ENCODE measurements at regions not wholly inside any gene's neighbourhood (a gene's known extent, or its start where the extent isn't known, plus 50 kb on each side); places are given as distances from the start of the nearest gene placed in this dataset.

GRCh38 chr1:221291113-221291512 lies 411.9 kb downstream of the HLX start:
- Histone ChIP-seq H3K27ac (ENCODE audit: low read length) (no peak overlapping the region), H3K9me3 (ENCODE audit: control insufficient read depth, insufficient read depth, low read length) (no peaks in the 10 kb centered on the region), H3K4me3 (ENCODE audit: low read length) (no peak overlapping the region), H3K27me3 (ENCODE audit: control insufficient read depth, insufficient read depth, low read length) (no peaks in the 10 kb centered on the region), H3K4me1 (ENCODE audit: control insufficient read depth, insufficient read depth, low read length) (no peaks in the 10 kb centered on the region; the same call in 1 of the 2 replicates), H3K36me3 (ENCODE audit: control insufficient read depth, insufficient read depth, low read length) (no peaks in the 10 kb centered on the region)
- no CpG with 5 or more reads among the region's 5 CpGs for WGBS (ENCODE audit: insufficient coverage, insufficient read length)
- no peak for DNase-seq (ENCODE audit: low read depth, low spot score)

GRCh38 chr1:221292652-221293051 lies 413.4 kb downstream of the HLX start:
- Histone ChIP-seq H3K27ac (ENCODE audit: low read length) (no peak overlapping the region), H3K4me1 (ENCODE audit: control insufficient read depth, insufficient read depth, low read length) (no peaks in the 10 kb centered on the region; the same call in 1 of the 2 replicates), H3K9me3 (ENCODE audit: control insufficient read depth, insufficient read depth, low read length) (no peaks in the 10 kb centered on the region), H3K27me3 (ENCODE audit: control insufficient read depth, insufficient read depth, low read length) (no peaks in the 10 kb centered on the region), H3K36me3 (ENCODE audit: control insufficient read depth, insufficient read depth, low read length) (no peaks in the 10 kb centered on the region), H3K4me3 (ENCODE audit: low read length) (no peak overlapping the region)
- DNase-seq (ENCODE audit: low read depth, low spot score), result peak; percentile 45
- no CpG with 5 or more reads among the region's 8 CpGs for WGBS (ENCODE audit: insufficient coverage, insufficient read length)

GRCh38 chr1:221294242-221294641 lies 415.0 kb downstream of the HLX start:
- no peak for DNase-seq (ENCODE audit: low read depth, low spot score)
- H3K27me3 ChIP-seq (ENCODE audit: control insufficient read depth, insufficient read depth, low read length), result no peaks in the 10 kb centered on the region

GRCh38 chr1:221302357-221302756 lies 423.1 kb downstream of the HLX start:
- Histone ChIP-seq H3K9me3 (ENCODE audit: control insufficient read depth, insufficient read depth, low read length) (no peaks in the 10 kb centered on the region), H3K4me1 (ENCODE audit: control insufficient read depth, insufficient read depth, low read length) (peaks cover 2% of the 10 kb centered on the region), H3K36me3 (ENCODE audit: control insufficient read depth, insufficient read depth, low read length) (no peaks in the 10 kb centered on the region), H3K4me3 (ENCODE audit: low read length) (no peak overlapping the region), H3K27ac (ENCODE audit: low read length) (no peak overlapping the region), H3K27me3 (ENCODE audit: control insufficient read depth, insufficient read depth, low read length) (no peaks in the 10 kb centered on the region)
- no CpG with 5 or more reads among the region's 1 CpG for WGBS (ENCODE audit: insufficient coverage, insufficient read length)
- no peak for DNase-seq (ENCODE audit: low read depth, low spot score)

More at GRCh38 chr1:221294242-221294641, 415.0 kb downstream of the HLX start:
- no peaks in the 10 kb centered on the region for H3K36me3 ChIP-seq (ENCODE audit: control insufficient read depth, insufficient read depth, low read length)
- no peaks in the 10 kb centered on the region for H3K9me3 ChIP-seq (ENCODE audit: control insufficient read depth, insufficient read depth, low read length)
- WGBS (ENCODE audit: insufficient coverage, insufficient read length), result no CpG with 5 or more reads among the region's 2 CpGs
- no peaks in the 10 kb centered on the region; the same call in 1 of the 2 replicates for H3K4me1 ChIP-seq (ENCODE audit: control insufficient read depth, insufficient read depth, low read length)
- H3K27ac ChIP-seq (ENCODE audit: low read length), result no peak overlapping the region
- H3K4me3 ChIP-seq (ENCODE audit: low read length), result no peak overlapping the region

- DNase-seq (ENCODE audit: low read depth, low spot score), result no peak
- Histone ChIP-seq H3K9me3 (ENCODE audit: control insufficient read depth, insufficient read depth, low read length) (no peaks in the 10 kb centered on the region), H3K36me3 (ENCODE audit: control insufficient read depth, insufficient read depth, low read length) (no peaks in the 10 kb centered on the region), H3K27ac (ENCODE audit: low read length) (no peak overlapping the region), H3K4me1 (ENCODE audit: control insufficient read depth, insufficient read depth, low read length) (peaks cover 2% of the 10 kb centered on the region), H3K27me3 (ENCODE audit: control insufficient read depth, insufficient read depth, low read length) (no peaks in the 10 kb centered on the region), H3K4me3 (ENCODE audit: low read length) (no peak overlapping the region)
- WGBS (ENCODE audit: insufficient coverage, insufficient read length), result no CpG with 5 or more reads among the region's 1 CpG
Observed at GRCh38 chr1:221302810-221303209, 423.6 kb downstream of the HLX start.

- WGBS (ENCODE audit: insufficient coverage, insufficient read length), result no CpG with 5 or more reads among the region's 1 CpG
- Histone ChIP-seq H3K4me1 (ENCODE audit: control insufficient read depth, insufficient read depth, low read length) (peaks cover 2% of the 10 kb centered on the region), H3K36me3 (ENCODE audit: control insufficient read depth, insufficient read depth, low read length) (no peaks in the 10 kb centered on the region), H3K27me3 (ENCODE audit: control insufficient read depth, insufficient read depth, low read length) (no peaks in the 10 kb centered on the region), H3K9me3 (ENCODE audit: control insufficient read depth, insufficient read depth, low read length) (no peaks in the 10 kb centered on the region), H3K4me3 (ENCODE audit: low read length) (no peak overlapping the region), H3K27ac (ENCODE audit: low read length) (no peak overlapping the region)
- DNase-seq (ENCODE audit: low read depth, low spot score), result no peak
Observed at GRCh38 chr1:221303623-221304022, 424.4 kb downstream of the HLX start.

- no peaks in the 10 kb centered on the region for H3K27me3 ChIP-seq (ENCODE audit: control insufficient read depth, insufficient read depth, low read length)
- no CpG with 5 or more reads among the region's 5 CpGs for WGBS (ENCODE audit: insufficient coverage, insufficient read length)
- no peak overlapping the region for H3K4me3 ChIP-seq (ENCODE audit: low read length)
- peaks cover 2% of the 10 kb centered on the region for H3K4me1 ChIP-seq (ENCODE audit: control insufficient read depth, insufficient read depth, low read length)
- no peaks in the 10 kb centered on the region for H3K36me3 ChIP-seq (ENCODE audit: control insufficient read depth, insufficient read depth, low read length)
- H3K9me3 ChIP-seq (ENCODE audit: control insufficient read depth, insufficient read depth, low read length), result no peaks in the 10 kb centered on the region
- H3K27ac ChIP-seq (ENCODE audit: low read length), result no peak overlapping the region
- DNase-seq (ENCODE audit: low read depth, low spot score), result no peak
Observed at GRCh38 chr1:221306239-221306638, 427.0 kb downstream of the HLX start.

GRCh38 chr1:221308534-221309511 lies 429.6 kb downstream of the HLX start:
- DNase-seq (ENCODE audit: low read depth, low spot score), result no peak
- no CpG with 5 or more reads among the region's 10 CpGs for WGBS (ENCODE audit: insufficient coverage, insufficient read length)
- no peak overlapping the region for H3K27ac ChIP-seq (ENCODE audit: low read length)
- H3K36me3 ChIP-seq (ENCODE audit: control insufficient read depth, insufficient read depth, low read length), result no peaks in the 10 kb centered on the region
- no peaks in the 10 kb centered on the region for H3K4me1 ChIP-seq (ENCODE audit: control insufficient read depth, insufficient read depth, low read length)
- H3K27me3 ChIP-seq (ENCODE audit: control insufficient read depth, insufficient read depth, low read length), result no peaks in the 10 kb centered on the region
- no peaks in the 10 kb centered on the region for H3K9me3 ChIP-seq (ENCODE audit: control insufficient read depth, insufficient read depth, low read length)
- H3K4me3 ChIP-seq (ENCODE audit: low read length), result no peak overlapping the region

- DNase-seq (ENCODE audit: low read depth, low spot score), result no peak
- WGBS (ENCODE audit: insufficient coverage, insufficient read length), result no CpG with 5 or more reads among the region's 1 CpG
- Histone ChIP-seq H3K4me1 (ENCODE audit: control insufficient read depth, insufficient read depth, low read length) (no peaks in the 10 kb centered on the region), H3K9me3 (ENCODE audit: control insufficient read depth, insufficient read depth, low read length) (no peaks in the 10 kb centered on the region), H3K36me3 (ENCODE audit: control insufficient read depth, insufficient read depth, low read length) (no peaks in the 10 kb centered on the region), H3K27ac (ENCODE audit: low read length) (no peak overlapping the region), H3K27me3 (ENCODE audit: control insufficient read depth, insufficient read depth, low read length) (no peaks in the 10 kb centered on the region), H3K4me3 (ENCODE audit: low read length) (no peak overlapping the region)
Observed at GRCh38 chr1:221309723-221310122, 430.5 kb downstream of the HLX start.

GRCh38 chr1:221310180-221310579 lies 430.9 kb downstream of the HLX start:
- no peak overlapping the region for H3K27ac ChIP-seq (ENCODE audit: low read length)
- DNase-seq (ENCODE audit: low read depth, low spot score), result no peak
- no peaks in the 10 kb centered on the region for H3K4me1 ChIP-seq (ENCODE audit: control insufficient read depth, insufficient read depth, low read length)
- WGBS (ENCODE audit: insufficient coverage, insufficient read length), result no CpG with 5 or more reads among the region's 4 CpGs
- no peak overlapping the region for H3K4me3 ChIP-seq (ENCODE audit: low read length)
- H3K36me3 ChIP-seq (ENCODE audit: control insufficient read depth, insufficient read depth, low read length), result no peaks in the 10 kb centered on the region
- H3K27me3 ChIP-seq (ENCODE audit: control insufficient read depth, insufficient read depth, low read length), result no peaks in the 10 kb centered on the region
- H3K9me3 ChIP-seq (ENCODE audit: control insufficient read depth, insufficient read depth, low read length), result no peaks in the 10 kb centered on the region

All from iPS DF 6.9 (cell line).